ENCODE measurements at regions not wholly inside any gene's neighbourhood (a gene's known extent, or its start where the extent isn't known, plus 50 kb on each side); places are given as distances from the start of the nearest gene placed in this dataset.

DNA sequence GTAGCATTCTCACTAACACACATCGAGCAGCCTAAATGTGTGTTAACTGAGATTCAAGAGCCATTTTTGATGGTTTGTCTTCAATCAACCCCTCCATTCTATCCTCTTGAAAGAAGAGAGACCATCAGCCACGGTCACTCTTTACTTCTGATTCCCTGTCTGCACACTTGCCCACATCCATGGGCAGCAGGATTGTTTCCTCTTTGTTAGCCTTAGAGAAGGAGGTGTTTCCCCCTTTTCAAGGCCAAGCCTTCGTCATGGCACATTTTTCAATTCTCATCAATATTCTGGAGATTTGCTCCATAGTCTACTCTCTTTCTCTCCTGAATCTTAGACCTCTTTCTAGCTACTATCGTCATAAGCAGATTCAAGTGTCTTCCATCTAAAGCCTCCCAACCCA, 522.4 kb upstream of the NAALADL2 start:
- DNase-seq (ENCODE audit: low spot score in 2 of 2) = no peak
- intact Hi-C loops (cut with DNase I) = no loop called here
- H3K9me3 ChIP-seq = no peaks in the 10 kb centered on the region
- no peak overlapping the region for H3K27ac ChIP-seq
- TF ChIP-seq CTCF (IDR thresholded peaks at IDR 0.05) = no peak
- no peaks in the 10 kb centered on the region for H3K4me1 ChIP-seq
- no peaks in the 10 kb centered on the region for H3K36me3 ChIP-seq
- H3K4me3 ChIP-seq = no peak overlapping the region
- no peaks in the 10 kb centered on the region for H3K27me3 ChIP-seq

DNA sequence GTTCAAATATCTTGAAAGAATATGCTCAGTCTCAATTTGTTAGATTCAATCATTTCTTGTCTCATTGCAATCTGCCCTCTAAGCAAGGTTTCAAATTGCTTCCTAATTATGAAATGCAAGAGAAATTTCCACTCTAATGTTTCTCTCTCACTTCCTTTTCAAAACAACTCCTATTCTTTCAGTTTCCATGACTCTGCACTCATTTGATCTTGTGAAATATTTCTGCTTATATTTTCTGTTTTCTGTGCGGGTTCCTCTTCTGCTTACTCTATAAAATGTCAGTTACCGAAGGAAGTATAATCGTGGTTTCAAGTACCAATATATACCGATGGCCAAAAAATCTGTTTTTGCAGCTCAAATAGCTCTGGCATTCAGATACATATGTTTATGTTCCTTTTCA, 521.9 kb upstream of the NAALADL2 start:
- intact Hi-C loops (cut with DNase I) = no loop called here
- no peak overlapping the region for H3K4me3 ChIP-seq

DNA sequence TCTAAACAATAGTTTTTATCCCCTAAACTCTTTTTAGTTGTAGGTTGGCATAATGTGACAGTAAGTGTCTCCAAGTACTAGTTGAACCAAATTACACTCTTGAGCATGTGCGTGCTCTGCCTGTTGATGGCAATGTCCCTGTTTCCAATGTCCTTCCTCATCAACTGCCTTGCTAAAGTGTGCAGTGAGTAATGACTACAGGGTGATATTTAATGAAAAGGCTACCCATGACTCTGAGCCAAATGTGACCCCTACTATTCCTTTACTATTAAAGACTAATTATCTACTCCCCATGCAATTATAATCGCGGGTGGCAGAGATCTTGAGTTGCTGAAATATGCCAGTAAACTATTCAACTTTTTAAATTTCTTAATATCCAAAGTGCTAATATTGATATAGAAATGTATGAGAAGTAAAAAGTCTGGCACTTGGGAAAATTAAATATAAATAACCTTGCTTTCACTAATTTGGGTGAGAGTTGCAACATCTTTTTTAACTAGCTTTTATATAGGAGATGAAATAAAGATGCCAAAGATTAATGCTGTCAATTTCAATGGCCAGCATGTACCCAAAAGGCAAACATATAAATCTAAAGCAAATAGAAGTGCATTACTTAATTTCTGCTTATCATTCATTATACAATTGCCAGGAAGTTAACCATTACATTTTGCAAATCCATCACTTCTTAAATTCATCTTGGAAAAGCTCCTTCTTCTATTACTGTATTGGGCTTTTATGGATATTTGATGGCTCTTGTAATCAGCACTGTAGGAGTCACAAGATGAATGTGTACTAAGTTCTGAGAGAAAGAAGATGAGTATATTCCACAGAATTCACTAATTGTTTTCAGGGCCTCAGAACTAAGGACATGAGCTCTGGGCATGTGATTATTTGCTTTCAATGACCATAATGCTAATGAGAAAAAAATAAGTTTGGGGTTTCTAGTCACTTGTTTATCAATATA, 518.2 kb upstream of the NAALADL2 start:
- H3K4me1 ChIP-seq = no peaks in the 10 kb centered on the region
- H3K4me3 ChIP-seq = no peak overlapping the region
- no peaks in the 10 kb centered on the region for H3K36me3 ChIP-seq
- DNase-seq (ENCODE audit: low spot score in 2 of 2) = no peak
- no peaks in the 10 kb centered on the region for H3K9me3 ChIP-seq
- no peaks in the 10 kb centered on the region for H3K27me3 ChIP-seq
- no peak overlapping the region for H3K27ac ChIP-seq
- no peak for TF ChIP-seq CTCF (IDR thresholded peaks at IDR 0.05)
- intact Hi-C loops (cut with DNase I) = no loop called here

More for the DNA sequence above, 521.9 kb upstream of the NAALADL2 start:
- TF ChIP-seq CTCF (IDR thresholded peaks at IDR 0.05) = no peak
- no peak overlapping the region for H3K27ac ChIP-seq
- H3K4me1 ChIP-seq = no peaks in the 10 kb centered on the region
- DNase-seq (ENCODE audit: low spot score in 2 of 2) = no peak
- H3K9me3 ChIP-seq = no peaks in the 10 kb centered on the region
- no peaks in the 10 kb centered on the region for H3K27me3 ChIP-seq
- no peaks in the 10 kb centered on the region for H3K36me3 ChIP-seq

DNA sequence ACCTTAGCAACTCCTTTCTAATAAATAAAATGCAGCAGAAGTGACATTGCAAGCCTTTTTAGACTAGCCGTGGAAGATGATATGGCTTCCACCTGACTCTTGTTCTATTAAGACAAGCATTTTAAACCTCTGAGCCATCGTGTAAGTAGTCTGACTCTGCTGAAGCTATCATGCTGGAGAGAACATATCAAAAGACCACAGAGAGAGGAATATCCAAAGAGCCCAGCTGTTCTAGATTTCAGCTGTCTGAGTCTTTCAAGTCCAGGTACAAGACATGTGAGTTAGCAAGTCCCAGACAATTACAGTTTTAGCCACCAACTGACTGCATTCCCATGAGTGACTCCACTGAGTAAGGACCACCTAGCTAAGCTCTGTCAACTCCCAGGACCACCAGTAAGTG, 517.0 kb upstream of the NAALADL2 start:
- DNase-seq (ENCODE audit: low spot score in 2 of 2) = no peak
- no peaks in the 10 kb centered on the region for H3K36me3 ChIP-seq
- H3K9me3 ChIP-seq = no peaks in the 10 kb centered on the region
- TF ChIP-seq CTCF (IDR thresholded peaks at IDR 0.05) = no peak
- no peak overlapping the region for H3K27ac ChIP-seq
- H3K4me1 ChIP-seq = no peaks in the 10 kb centered on the region
- H3K4me3 ChIP-seq = no peak overlapping the region
- H3K27me3 ChIP-seq = no peaks in the 10 kb centered on the region
- intact Hi-C loops (cut with DNase I) = no loop called here

- no peak for DNase-seq (ENCODE audit: low spot score in 2 of 2)
- Histone ChIP-seq H3K27me3 (no peaks in the 10 kb centered on the region), H3K4me3 (no peak overlapping the region), H3K9me3 (no peaks in the 10 kb centered on the region), H3K4me1 (no peaks in the 10 kb centered on the region), H3K27ac (no peak overlapping the region), H3K36me3 (no peaks in the 10 kb centered on the region)
- intact Hi-C loops (cut with DNase I) = no loop called here
- TF ChIP-seq CTCF (IDR thresholded peaks at IDR 0.05) = no peak
Observed at GRCh38 chr3:174342941-174343501, 516.1 kb upstream of the NAALADL2 start.
